ENCODE measurements at regions not wholly inside any gene's neighbourhood (a gene's known extent, or its start where the extent isn't known, plus 50 kb on each side); places are given as distances from the start of the nearest gene placed in this dataset.

GRCh38 chr5:2015124-2015848, 132.6 kb upstream of the IRX4 start:
- no peak for DNase-seq

- DNase-seq, result no peak
These were observed 131.4 kb upstream of the IRX4 start for GRCh38 chr5:2014058-2014610.

- DNase-seq, result no peak
These were observed 130.8 kb upstream of the IRX4 start for GRCh38 chr5:2013301-2014057.

- no peak for DNase-seq
These were observed 130.2 kb upstream of the IRX4 start for GRCh38 chr5:2012885-2013284.

GRCh38 chr5:2011481-2012411, 129.0 kb upstream of the IRX4 start:
- DNase-seq, result no peak

GRCh38 chr5:2010940-2011339, 128.2 kb upstream of the IRX4 start:
- no peak for DNase-seq

- DNase-seq, result no peak
These were observed 127.5 kb upstream of the IRX4 start for GRCh38 chr5:2009986-2010914.

GRCh38 chr5:2008851-2009629, 126.3 kb upstream of the IRX4 start:
- no peak for DNase-seq

- DNase-seq, result no peak
These were observed 125.3 kb upstream of the IRX4 start for GRCh38 chr5:2007878-2008501.

- no peak for DNase-seq
These were observed 124.8 kb upstream of the IRX4 start for GRCh38 chr5:2007496-2007877.

GRCh38 chr5:2006971-2007291, 124.2 kb upstream of the IRX4 start:
- no peak for DNase-seq

- DNase-seq, result no peak
These were observed 123.7 kb upstream of the IRX4 start for GRCh38 chr5:2006193-2006970.

GRCh38 chr5:2005101-2006041, 122.6 kb upstream of the IRX4 start:
- DNase-seq, result no peak

GRCh38 chr5:2003690-2004365, 121.1 kb upstream of the IRX4 start:
- no peak for DNase-seq

- no peak for DNase-seq
These were observed 120.5 kb upstream of the IRX4 start for GRCh38 chr5:2003206-2003605.

GRCh38 chr5:2001300-2001699, 118.6 kb upstream of the IRX4 start:
- DNase-seq, result no peak

- no peak for DNase-seq
These were observed 117.9 kb upstream of the IRX4 start for GRCh38 chr5:2000591-2000990.

GRCh38 chr5:1999794-2000193, 117.1 kb upstream of the IRX4 start:
- no peak for DNase-seq

Data from stimulated activated CD4-positive, alpha-beta T cell treated with anti-CD3 and anti-CD28 coated beads, Interleukin-4, amount 100 ng/mL, for 4 hours (primary cell).